CD14-positive monocyte (primary cell): ENCODE measurements at regions not wholly inside any gene's neighbourhood (a gene's known extent, or its start where the extent isn't known, plus 50 kb on each side); places are given as distances from the start of the nearest gene placed in this dataset.

Experiments
- DNase-seq, 3 donors: peaks; one replicate each; pipeline ENCODE4 v3.0.0-alpha.2; 2011 to 2022
- H2AFZ ChIP-seq: 2 replicates; pipeline ENCODE4 v1.6.0; 2012; ENCODE audit warnings: mild to moderate bottlenecking, low read depth, low read length, inconsistent platforms; ENCODE audit not compliant: insufficient read depth, poor library complexity, severe bottlenecking
- H3K27ac ChIP-seq, 2 donors: 1 replicate in 1 of 2; 2 replicates in 1 of 2; pipeline ENCODE4 v1.5.1; 2012 to 2013; ENCODE audit warnings: low read length in 2 of 2, control low read depth in 1 of 2, inconsistent platforms in 1 of 2, low read depth in 1 of 2, mild to moderate bottlenecking in 1 of 2
- H3K27me3 ChIP-seq, 2 donors: one replicate each; pipeline versions ENCODE4 v1.6.0 to v1.6.1; 2011 to 2013; ENCODE audit warnings: low read length in 2 of 2; ENCODE audit not compliant: control insufficient read depth in 2 of 2, insufficient read depth in 2 of 2
- H3K36me3 ChIP-seq, 2 donors: replicated peaks in 1 of 2; 1 replicate in 1 of 2; 2 replicates in 1 of 2; pipeline versions ENCODE4 v1.5.1 to v1.6.1; 2012 to 2013; ENCODE audit warnings: low read length in 2 of 2, control low read depth in 1 of 2, inconsistent platforms in 1 of 2, mild to moderate bottlenecking in 1 of 2; ENCODE audit not compliant: insufficient read depth in 2 of 2, control insufficient read depth in 1 of 2
- H3K4me1 ChIP-seq, 2 donors: 1 replicate in 1 of 2; 2 replicates in 1 of 2; pipeline versions ENCODE4 v1.5.1 to v1.6.1; 2012 to 2013; ENCODE audit warnings: low read length in 2 of 2, control low read depth in 1 of 2, inconsistent platforms in 1 of 2, mild to moderate bottlenecking in 1 of 2, moderate library complexity in 1 of 2; ENCODE audit not compliant: insufficient read depth in 2 of 2, control insufficient read depth in 1 of 2
- H3K4me2 ChIP-seq: replicated peaks from 2 replicates; pipeline ENCODE3; 2012; ENCODE audit warnings: low read length, moderate library complexity, mild to moderate bottlenecking; ENCODE audit not compliant: poor library complexity, severe bottlenecking; ENCODE audit errors: extremely low read depth
- H3K4me3 ChIP-seq, 3 experiments: fragments of 200-600 bp in 1 of 3; sonication (generic) in 1 of 3; replicated peaks in 1 of 3; 1 replicate in 2 of 3; 2 replicates in 1 of 3; pipeline ENCODE4 v1.5.1; 2011 to 2013; ENCODE audit warnings: low read length in 3 of 3, mild to moderate bottlenecking in 3 of 3, control low read depth in 2 of 3, low read depth in 2 of 3, inconsistent platforms in 1 of 3, moderate library complexity in 1 of 3
- H3K79me2 ChIP-seq: 2 replicates; pipeline ENCODE4 v1.6.0; 2012; ENCODE audit warnings: mild to moderate bottlenecking, control low read depth, inconsistent platforms, low read length, moderate library complexity; ENCODE audit not compliant: insufficient read depth
- H3K9ac ChIP-seq: 2 replicates; pipeline ENCODE4 v1.6.0; 2017; ENCODE audit warnings: low read length, mild to moderate bottlenecking; ENCODE audit not compliant: insufficient read depth, poor library complexity, severe bottlenecking
- H3K9me3 ChIP-seq, 2 donors: replicated peaks in 1 of 2; 1 replicate in 1 of 2; 2 replicates in 1 of 2; pipeline versions ENCODE4 v1.5.1 to v1.6.1; 2012 to 2013; ENCODE audit warnings: low read length in 2 of 2, control low read depth in 1 of 2; ENCODE audit not compliant: control insufficient read depth in 1 of 2, insufficient read depth in 1 of 2
- H4K20me1 ChIP-seq: 2 replicates; pipeline ENCODE4 v1.6.0; 2012; ENCODE audit warnings: mild to moderate bottlenecking, low read length, control low read depth, moderate library complexity; ENCODE audit not compliant: insufficient read depth
- H3K27ac Mint-ChIP-seq, 7 donors: one replicate each; pipeline ENCODE4 v1.8.0; 2020; ENCODE audit warnings: mild to moderate bottlenecking in 7 of 7, mixed read lengths in 7 of 7, moderate library complexity in 6 of 7, inconsistent platforms in 2 of 7
- H3K27me3 Mint-ChIP-seq, 3 donors: one replicate each; pipeline ENCODE4 v1.8.0; 2021 to 2022; ENCODE audit warnings: low read depth in 3 of 3, mild to moderate bottlenecking in 3 of 3, mixed read lengths in 3 of 3, moderate library complexity in 3 of 3, inconsistent platforms in 1 of 3
- H3K36me3 Mint-ChIP-seq, 2 donors: one replicate each; pipeline ENCODE4 v1.8.0; 2020; ENCODE audit warnings: mixed read lengths in 2 of 2, inconsistent platforms in 1 of 2, mild to moderate bottlenecking in 1 of 2
- H3K4me1 Mint-ChIP-seq: one replicate; pipeline ENCODE4 v1.8.0; 2020; ENCODE audit warnings: mild to moderate bottlenecking, mixed read lengths
- H3K4me3 Mint-ChIP-seq, 2 donors: one replicate each; pipeline ENCODE4 v1.8.0; 2020; ENCODE audit warnings: mild to moderate bottlenecking in 2 of 2, mixed read lengths in 2 of 2, moderate library complexity in 1 of 2
- H3K9me3 Mint-ChIP-seq, 7 donors: one replicate each; pipeline ENCODE4 v1.8.0; 2020 to 2022; ENCODE audit warnings: mixed read lengths in 7 of 7, mild to moderate bottlenecking in 6 of 7, moderate library complexity in 6 of 7, inconsistent platforms in 2 of 7
- CTCF ChIP-seq: fragments of 200-600 bp; IDR thresholded peaks from one replicate; pipeline ENCODE4 v1.8.0; 2022; ENCODE audit warnings: antibody characterized with exemption, mild to moderate bottlenecking
- WGBS: methylation state at CpG from one replicate; pipeline ENCODE4 v1.1.5; 2013; ENCODE audit warnings: missing lambda C conversion rate; ENCODE audit not compliant: insufficient coverage; 5-methylcytosine and 5-hydroxymethylcytosine counted together
- intact Hi-C, 2 donors: fragments of 100-400 bp; cut with micrococcal nuclease; formaldehyde crosslinking; loops; one replicate each; pipeline versions ENCODE4 v1.15.0 to v1.15.1; 2023

GRCh38 chr2:108073415-108074072 is 87.2 kb downstream of the SLC5A7 start:
- H3K36me3 ChIP-seq: no peaks in the 10 kb centered on the region
- Mint-ChIP-seq H3K4me1 (no peaks in the 10 kb centered on the region), H3K4me3 (no peak overlapping the region), H3K9me3 (peaks cover 0 to 5% (median 0%) of the 10 kb centered on the region in 7 donors), H3K36me3 (no peaks in the 10 kb centered on the region), H3K27ac (no peak overlapping the region), H3K27me3 (no peaks in the 10 kb centered on the region)
- no peak overlapping the region for H2AFZ ChIP-seq
- no peak for TF ChIP-seq CTCF
- H3K9ac ChIP-seq: no peak overlapping the region
- no peaks in the 10 kb centered on the region for H3K79me2 ChIP-seq
- no peaks in the 10 kb centered on the region for H3K9me3 ChIP-seq
- H3K4me1 ChIP-seq: no peaks in the 10 kb centered on the region
- no peak overlapping the region for H3K4me2 ChIP-seq
- H3K27ac ChIP-seq: no peak overlapping the region
- intact Hi-C loops: no loop called here
- no peak for DNase-seq
- WGBS: 100% methylated on average over 1 of the region's 4 CpGs
- no peaks in the 10 kb centered on the region for H3K27me3 ChIP-seq
- H3K4me3 ChIP-seq: no peak overlapping the region
- H4K20me1 ChIP-seq: no peaks in the 10 kb centered on the region

GRCh38 chr2:108074150-108074549 is 87.8 kb downstream of the SLC5A7 start:
- H3K9me3 ChIP-seq: no peaks in the 10 kb centered on the region
- WGBS: 100% methylated on average over 2 of the region's 4 CpGs
- DNase-seq: no peak
- H3K4me3 ChIP-seq: no peak overlapping the region
- intact Hi-C loops: no loop called here
- Mint-ChIP-seq H3K4me3 (no peak overlapping the region), H3K9me3 (peaks cover 0 to 5% (median 0%) of the 10 kb centered on the region in 7 donors), H3K36me3 (no peaks in the 10 kb centered on the region), H3K4me1 (no peaks in the 10 kb centered on the region), H3K27me3 (no peaks in the 10 kb centered on the region), H3K27ac (no peak overlapping the region)
- no peak for TF ChIP-seq CTCF
- H3K36me3 ChIP-seq: no peaks in the 10 kb centered on the region
- no peak overlapping the region for H3K9ac ChIP-seq
- H2AFZ ChIP-seq: no peak overlapping the region
- no peaks in the 10 kb centered on the region for H3K79me2 ChIP-seq
- H3K4me1 ChIP-seq: no peaks in the 10 kb centered on the region
- no peak overlapping the region for H3K27ac ChIP-seq
- H4K20me1 ChIP-seq: no peaks in the 10 kb centered on the region
- H3K4me2 ChIP-seq: no peak overlapping the region
- no peaks in the 10 kb centered on the region for H3K27me3 ChIP-seq
